Dermis microvascular lymphatic vessel endothelial cell (primary cell): ENCODE measurements at regions not wholly inside any gene's neighbourhood (a gene's known extent, or its start where the extent isn't known, plus 50 kb on each side); places are given as distances from the start of the nearest gene placed in this dataset.

Experiments used
- DNase-seq, 2 donors: peaks; one replicate each; pipeline versions ENCODE4 v3.0.0 to v3.0.0-alpha.2; 2010; ENCODE audit warnings: low read depth in 2 of 2

DNA sequence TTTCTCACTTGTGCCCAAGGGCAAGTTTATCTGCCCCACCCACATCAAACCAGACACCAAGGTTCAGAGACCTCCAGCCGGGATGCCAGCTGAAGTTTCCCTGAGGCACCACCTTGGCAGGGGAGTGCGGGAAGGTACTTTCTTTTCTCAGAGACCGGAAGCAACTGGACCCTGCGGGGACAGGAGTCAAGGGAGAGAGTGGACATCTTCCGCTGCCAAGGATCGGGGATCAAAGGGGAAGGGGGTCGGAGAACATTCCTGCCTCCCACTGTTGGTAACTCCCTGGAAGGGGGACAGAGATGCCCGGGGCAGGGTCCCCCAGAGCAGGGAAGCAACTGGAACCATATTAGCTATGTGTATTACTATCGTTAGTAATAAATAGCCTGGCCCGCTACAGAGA lies 161.8 kb downstream of the DICER1 start:
- no peak for DNase-seq

- DNase-seq: no peak
These were observed 163.1 kb downstream of the DICER1 start for GRCh38 chr14:94994245-94994644.

DNA sequence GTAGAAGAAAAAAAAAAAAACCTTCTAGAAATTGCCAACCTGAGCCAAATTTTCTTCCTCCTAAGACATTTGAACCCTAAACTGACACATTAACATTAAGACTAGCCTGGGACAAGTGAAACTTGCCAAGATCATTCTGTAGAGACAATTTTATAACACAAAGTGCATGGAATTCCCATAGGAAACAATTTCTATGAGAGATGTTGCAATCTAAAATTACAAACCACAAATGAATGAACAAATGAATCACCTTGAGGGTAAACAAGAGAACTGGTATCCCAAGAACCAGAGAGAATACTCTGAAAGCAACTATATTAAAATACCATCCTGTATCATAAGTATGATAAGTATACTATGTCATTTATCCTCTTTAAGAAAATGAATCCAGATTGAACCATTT lies 165.3 kb downstream of the DICER1 start:
- no peak for DNase-seq

DNA sequence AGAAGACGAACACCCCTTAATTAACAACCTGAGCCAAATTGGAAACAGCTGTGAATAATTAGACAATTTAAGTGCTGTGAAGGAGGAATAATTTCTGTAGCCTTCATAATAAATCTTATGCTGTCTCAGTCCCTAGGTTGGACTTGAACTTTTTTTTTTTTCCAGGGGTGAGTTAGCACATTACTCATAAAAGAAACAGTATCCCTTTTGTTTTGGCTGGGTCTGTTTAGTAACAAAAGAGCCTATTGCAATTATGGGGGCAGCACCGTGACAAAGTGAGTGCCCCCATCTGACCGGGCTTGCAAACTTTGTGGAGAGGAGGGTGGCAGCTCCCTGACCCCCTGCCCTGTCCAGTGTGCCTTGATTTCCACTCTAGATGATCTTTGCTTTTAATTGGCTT lies 167.4 kb downstream of the DICER1 start:
- DNase-seq: no peak

DNA sequence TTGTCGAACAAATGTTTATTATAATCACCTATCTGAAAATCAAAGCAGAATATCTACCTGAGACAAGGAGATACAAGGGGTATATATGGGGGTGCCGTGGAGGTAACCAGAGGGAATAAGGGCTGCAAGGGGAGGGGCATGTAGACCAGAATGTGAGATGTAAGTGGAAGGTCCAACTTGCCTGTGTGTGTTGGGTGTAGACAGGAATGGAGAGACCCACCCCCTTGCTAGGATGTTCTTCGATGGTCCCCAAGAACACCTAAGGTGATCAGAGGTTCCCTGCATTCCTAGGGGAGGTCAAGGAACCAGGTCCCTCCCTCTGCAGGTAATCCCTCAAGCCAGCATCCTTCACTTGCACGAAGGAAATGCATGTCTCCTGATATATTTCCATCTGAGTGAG lies 167.9 kb downstream of the DICER1 start:
- no peak for DNase-seq

GRCh38 chr14:94987409-94987808 lies 169.9 kb downstream of the DICER1 start:
- DNase-seq: no peak

- no peak for DNase-seq
These were observed 177.4 kb downstream of the DICER1 start for GRCh38 chr14:94979891-94980290.

GRCh38 chr14:94977016-94977415 lies 180.3 kb downstream of the DICER1 start:
- DNase-seq: no peak

- peak in 1 of 2 donors; percentile 4 for DNase-seq
These were observed 182.0 kb downstream of the DICER1 start for GRCh38 chr14:94975366-94975765.

GRCh38 chr14:94974893-94975292 lies 182.4 kb downstream of the DICER1 start:
- no peak for DNase-seq

GRCh38 chr14:94974422-94974821 lies 182.9 kb downstream of the DICER1 start:
- DNase-seq: no peak

- DNase-seq: no peak
These were observed 185.6 kb downstream of the DICER1 start for GRCh38 chr14:94971750-94972149.

GRCh38 chr14:94970941-94971730 lies 186.2 kb downstream of the DICER1 start:
- no peak for DNase-seq

DNA sequence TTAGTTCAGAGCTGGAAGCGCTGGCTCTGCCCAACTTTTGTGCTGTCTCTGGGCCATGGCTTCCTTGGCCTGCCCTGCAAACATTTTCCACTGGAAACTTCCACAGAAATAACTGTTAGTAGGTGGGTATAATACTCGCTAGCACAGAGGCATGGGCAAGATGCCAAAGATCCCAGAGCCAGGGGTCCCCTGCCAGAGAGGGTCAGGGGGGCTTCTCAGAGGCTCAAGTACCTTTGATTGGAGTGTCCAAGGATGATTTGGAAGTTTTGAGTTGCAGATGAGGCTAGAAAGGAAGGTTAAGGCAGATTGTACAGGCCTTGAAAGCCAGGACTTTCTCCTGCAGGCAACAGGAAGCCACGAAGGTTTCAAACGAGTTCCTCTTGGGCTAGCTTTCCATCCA lies 187.6 kb downstream of the DICER1 start:
- DNase-seq: no peak

- no peak for DNase-seq
These were observed 190.5 kb downstream of the DICER1 start for GRCh38 chr14:94966868-94967267.

DNA sequence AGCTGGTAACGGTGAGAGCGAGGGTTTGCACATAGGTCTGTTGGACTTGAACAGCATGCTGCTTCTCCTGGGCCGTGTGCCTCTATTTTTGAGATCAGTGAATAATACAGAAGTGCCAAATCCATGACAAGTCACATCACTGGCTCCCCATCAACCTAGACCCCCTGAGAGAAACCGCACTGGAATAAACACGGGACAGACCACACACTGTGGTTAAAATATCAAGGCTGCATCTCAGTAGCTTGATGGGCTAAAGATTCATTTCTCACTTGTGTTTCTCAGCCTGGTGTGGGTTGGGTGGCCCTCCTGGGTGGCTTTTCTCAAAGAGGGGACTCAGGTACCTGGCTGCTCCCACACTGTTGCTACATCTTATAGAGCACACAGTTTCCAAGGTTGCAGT lies 191.0 kb downstream of the DICER1 start:
- DNase-seq: no peak

GRCh38 chr14:94965551-94966313 lies 191.6 kb downstream of the DICER1 start:
- DNase-seq: no peak

DNA sequence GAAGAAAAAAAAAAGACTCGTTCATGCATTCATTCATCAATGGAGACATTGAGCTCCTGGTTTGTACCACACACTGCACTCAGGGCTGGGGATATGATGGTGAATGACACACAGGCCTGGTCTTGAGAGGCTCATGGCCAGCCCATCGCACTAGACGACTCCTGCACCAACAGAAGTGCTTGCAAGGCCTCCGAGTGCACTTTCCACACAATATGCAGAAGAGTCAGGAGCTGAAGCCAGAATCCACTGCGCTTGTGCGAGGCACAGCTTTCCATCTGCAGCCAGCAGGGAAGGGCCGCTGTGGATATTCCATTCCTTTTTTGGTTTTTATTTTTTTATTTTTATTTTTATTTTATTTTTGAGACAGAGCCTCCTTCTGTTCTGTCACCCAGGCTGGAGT lies 192.4 kb downstream of the DICER1 start:
- DNase-seq: no peak

- no peak for DNase-seq
These were observed 193.1 kb downstream of the DICER1 start for GRCh38 chr14:94964181-94964580.

DNA sequence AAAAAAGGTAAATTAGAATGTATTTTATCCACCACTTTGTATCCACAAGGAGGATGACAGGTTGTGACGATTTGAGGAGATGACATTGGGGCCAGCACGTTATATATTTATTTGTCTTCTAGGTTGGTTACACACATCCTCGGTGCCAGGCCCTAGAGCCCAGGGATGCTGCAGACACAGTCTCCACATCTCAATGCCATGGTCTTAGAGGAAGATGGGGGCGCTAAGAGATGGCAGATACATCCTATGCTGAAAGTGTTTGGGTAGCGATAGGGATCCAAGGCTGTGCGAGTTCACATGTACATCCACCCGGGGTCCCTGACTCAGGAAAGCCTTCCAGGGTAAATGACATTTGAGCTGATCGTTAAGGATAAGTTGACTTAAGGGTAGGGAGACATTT lies 193.1 kb upstream of the GSC start:
- DNase-seq: no peak

- DNase-seq: no peak
These were observed 192.3 kb upstream of the GSC start for GRCh38 chr14:94962166-94962575.

- DNase-seq: no peak
These were observed 191.7 kb upstream of the GSC start for GRCh38 chr14:94961386-94962165.
